Stimulated activated CD8-positive, alpha-beta memory T cell treated with anti-CD3 and anti-CD28 coated beads, Interleukin-15, amount 100 ng/mL, for 24 hours (primary cell): ENCODE measurements at regions not wholly inside any gene's neighbourhood (a gene's known extent, or its start where the extent isn't known, plus 50 kb on each side); places are given as distances from the start of the nearest gene placed in this dataset.

ENCODE experiments used
- DNase-seq: peaks from one replicate; pipeline ENCODE4 v3.0.0-alpha.2; 2020; ENCODE audit warnings: low read depth

- DNase-seq, result no peak
Measured at GRCh38 chr3:24596626-24597025, 102.0 kb upstream of the THRB start.

DNA sequence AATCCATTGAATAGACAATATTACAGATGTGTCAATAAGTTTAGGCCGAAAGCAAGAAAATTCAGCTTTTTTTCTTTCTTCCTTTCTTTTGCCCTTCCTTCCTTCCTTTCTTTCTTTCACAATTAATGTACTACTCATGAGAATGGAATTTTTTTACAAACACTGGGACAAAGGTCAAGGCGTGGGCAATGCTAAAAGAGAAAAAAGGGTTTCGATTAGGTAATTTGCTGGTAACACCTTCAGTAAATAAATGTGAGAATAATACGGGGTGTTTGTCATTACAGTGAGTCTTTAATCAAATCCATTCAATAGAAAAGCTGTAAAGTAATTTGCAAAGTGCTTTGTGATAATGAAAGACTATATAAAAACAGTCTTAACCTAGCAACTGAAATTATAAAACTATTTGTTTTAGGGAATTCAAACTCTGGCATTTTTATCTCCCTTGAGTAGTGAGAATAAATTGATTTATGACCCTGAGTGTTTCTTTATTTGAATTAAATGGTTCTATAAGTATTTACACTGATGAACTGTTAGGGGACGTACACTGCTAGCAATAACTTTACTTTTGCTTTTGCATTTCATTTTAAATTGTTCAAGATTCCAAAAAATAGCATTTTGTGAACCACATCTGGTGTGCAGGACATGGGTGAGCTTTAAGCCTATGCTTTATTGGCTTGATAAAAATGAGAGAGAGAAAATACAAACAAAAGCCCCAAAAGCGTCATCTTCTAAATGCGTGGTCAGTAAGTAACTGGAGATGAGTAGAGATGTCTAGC is 104.2 kb upstream of the THRB start:
- no peak for DNase-seq

DNA sequence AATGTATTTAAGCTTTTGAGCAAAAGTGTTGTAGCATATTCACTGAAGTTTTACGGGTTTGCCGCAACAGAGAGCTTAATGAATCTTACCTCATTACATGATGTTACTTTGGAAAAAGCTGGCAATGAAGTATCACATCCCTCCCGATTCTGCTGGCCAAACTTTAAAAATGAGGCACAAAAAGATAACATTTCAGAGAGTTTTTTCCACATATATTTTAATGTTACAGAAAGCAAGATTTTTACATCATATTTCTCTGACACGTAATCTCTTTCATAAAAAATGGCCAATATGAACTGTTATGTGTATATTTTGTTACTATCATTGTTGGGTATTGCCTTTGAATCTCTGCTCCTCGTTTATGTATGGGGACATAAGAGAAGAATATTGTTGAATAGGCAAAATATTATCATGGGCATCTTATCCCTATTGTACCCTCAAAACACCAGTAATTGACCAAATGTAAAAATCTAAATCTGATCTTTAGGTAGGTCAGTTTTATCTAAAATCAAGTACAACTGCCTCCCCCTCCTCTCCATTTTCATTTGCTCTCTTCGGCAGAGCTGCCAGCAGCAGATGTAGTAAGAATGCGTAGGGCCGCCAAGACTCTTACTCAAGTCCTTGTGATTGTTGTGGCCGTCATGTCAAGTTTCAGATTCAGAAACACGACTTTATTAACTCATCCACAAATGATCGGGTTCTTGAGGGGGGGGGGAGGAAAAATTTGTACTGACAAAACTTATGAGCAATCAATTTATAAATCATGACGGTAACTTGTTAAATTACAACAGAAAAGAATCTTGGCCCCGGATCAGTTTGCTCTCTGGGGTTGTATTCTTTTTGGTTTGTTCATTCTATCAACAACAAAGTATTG is 106.7 kb upstream of the THRB start:
- DNase-seq, result no peak

GRCh38 chr3:24604215-24604614 is 109.6 kb upstream of the THRB start:
- DNase-seq, result no peak

- no peak for DNase-seq
Measured at GRCh38 chr3:24605511-24606028, 110.9 kb upstream of the THRB start.

DNA sequence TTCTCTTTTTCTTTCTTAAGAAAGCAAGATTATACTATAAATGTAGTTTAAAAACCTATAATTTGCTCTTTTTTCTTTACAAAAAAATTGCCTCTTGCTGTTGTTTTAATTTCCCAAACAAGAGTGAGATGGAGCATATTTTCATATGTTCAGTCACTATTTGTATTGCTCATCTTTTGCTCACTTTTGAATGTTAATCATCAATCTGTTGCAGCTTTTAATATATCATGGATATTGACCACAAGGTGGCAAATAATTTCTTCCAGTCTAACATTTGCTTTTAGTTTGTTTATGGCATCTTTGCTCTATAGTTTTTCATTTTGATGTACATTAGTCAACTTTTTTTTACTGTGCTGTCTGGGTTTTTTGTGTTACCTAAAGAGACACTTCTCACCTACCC is 112.6 kb upstream of the THRB start:
- no peak for DNase-seq

- no peak for DNase-seq
Measured at GRCh38 chr3:24608701-24609390, 114.2 kb upstream of the THRB start.

DNA sequence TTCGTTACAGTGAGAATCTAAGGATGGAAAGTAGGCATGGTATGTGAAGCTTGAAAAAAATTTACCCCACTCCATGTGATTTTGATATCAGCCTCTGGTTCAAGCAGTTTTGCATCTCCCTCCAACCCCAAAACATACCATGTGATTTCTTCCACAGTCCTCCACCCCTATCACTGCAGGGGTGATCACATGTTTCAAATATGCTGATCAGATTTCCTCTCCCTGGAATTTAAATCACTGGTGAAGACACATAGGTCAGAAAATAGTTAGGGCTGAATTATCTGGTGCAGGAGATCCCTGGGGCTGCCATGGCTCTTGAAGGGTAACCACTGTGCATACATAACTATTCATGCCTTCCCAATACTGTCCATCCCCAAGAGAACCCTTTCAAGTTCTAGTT is 119.7 kb upstream of the THRB start:
- no peak for DNase-seq

GRCh38 chr3:24615177-24615576 is 120.5 kb upstream of the THRB start:
- DNase-seq, result no peak

- DNase-seq, result no peak
Measured at GRCh38 chr3:24616110-24616829, 121.6 kb upstream of the THRB start.

DNA sequence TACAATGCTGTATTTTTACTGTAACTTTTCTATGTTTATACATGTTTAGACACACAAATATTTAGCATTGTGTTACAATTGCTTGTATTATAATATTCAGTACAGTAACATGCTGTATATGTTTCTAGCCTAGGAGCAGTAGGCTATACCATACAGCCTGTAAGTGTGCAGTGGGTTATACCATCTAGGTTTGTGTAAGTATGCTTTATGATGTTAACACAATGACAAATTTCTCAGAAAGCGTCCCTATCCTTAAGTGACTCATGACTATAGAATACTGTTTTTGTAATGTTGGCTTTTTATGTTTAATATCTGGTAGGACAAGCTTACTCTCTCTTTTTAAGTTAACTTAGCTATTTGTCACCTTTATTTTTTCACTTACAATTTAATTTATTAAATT is 127.5 kb upstream of the THRB start:
- no peak for DNase-seq

GRCh38 chr3:24622696-24623225 is 128.1 kb upstream of the THRB start:
- no peak for DNase-seq

DNA sequence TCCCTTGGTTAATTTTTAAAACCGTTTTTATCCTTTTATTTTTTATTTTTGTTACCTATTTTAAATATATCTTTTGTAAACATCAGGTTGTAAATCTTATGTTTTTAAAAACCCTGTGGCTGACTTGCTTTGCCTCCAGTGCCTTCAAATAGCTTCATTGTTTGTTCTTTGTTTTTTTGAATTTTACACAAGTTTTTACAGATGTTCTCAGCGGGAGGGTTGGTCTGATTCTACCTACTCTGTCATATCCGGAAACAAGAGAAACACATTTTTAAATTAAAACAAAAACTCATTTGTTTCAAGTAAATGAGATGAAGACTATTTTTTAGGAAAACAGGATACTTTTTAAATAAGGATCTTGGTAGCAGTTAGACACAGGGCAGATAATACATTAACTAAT is 129.0 kb upstream of the THRB start:
- DNase-seq, result no peak

DNA sequence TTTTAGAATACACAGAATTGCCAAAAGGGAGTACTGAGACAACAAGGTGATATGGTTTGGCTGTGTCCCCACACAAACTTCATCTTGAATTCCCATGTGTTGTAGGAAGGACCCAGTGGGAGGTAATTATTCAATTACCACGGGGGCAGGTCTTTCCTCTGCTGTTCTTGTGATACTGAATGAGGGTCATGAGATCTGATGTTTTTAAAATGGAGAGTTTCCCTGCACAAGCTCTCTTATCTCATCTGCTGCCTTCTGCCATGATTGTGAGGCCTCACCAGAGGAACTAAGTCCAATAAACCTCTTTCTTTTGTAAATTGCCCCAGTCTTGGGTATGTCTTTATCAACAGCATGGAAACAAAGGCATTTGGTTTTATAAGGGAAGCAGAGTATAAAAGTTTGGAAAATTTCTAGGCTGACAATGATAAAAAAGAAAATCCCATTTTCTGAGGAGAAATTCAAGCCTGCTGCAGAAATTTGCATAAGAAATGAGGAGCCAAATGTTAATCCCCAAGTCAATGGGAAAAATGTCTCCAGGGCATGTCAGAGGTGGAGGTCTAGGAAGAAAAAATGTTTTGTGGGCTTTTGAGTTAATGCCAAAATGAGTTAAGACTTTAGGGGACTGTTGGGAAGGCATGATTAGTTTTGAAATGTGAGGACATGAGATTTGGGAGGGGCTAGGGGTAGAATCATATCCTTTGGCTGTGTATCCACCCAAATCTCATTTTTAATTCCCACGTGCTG is 130.5 kb upstream of the THRB start:
- no peak for DNase-seq

GRCh38 chr3:24628523-24629258 is 134.0 kb upstream of the THRB start:
- no peak for DNase-seq

- no peak for DNase-seq
Measured at GRCh38 chr3:24631481-24631880, 136.8 kb upstream of the THRB start.

- DNase-seq, result no peak
Measured at GRCh38 chr3:24639061-24639460, 144.4 kb upstream of the THRB start.

DNA sequence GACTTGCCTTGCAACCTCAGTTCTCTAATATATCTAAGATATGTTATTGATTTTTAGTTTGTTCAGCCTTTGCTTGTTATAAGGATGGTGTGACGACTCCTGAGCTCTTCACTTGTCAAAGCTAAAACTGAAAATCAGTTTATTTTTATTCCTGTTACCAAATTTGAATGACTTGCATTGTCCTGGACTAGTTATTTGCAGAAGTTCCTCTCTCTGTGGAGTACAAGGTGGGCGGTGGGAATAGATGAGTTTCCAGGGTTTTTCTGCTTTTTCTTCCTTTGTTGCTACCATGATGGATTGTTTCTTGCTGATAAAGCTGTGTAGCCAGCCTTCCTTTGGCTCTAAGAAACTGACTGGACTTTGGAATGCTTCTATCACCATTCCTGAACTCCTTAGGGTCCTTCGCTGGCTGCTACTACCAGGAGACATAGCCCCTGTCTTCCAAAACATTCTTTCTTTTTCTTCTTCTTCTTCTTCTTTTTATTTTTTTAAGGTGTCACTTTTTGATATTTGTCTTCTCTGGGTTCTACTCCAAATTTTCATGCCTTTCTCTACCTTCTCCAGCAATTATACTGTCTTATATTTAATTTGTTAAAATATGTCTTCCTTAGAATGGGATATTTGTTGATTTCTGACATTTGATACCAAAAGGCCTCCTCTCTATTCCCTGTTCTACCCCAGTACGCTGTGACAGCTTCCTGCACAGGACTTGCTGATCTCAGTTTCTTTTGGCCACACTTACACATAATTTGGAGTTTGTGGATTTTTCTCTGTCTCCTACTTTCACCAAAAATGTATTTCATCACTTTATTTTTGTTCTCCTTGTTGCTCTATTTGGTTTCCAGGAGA is 145.1 kb upstream of the THRB start:
- no peak for DNase-seq

DNA sequence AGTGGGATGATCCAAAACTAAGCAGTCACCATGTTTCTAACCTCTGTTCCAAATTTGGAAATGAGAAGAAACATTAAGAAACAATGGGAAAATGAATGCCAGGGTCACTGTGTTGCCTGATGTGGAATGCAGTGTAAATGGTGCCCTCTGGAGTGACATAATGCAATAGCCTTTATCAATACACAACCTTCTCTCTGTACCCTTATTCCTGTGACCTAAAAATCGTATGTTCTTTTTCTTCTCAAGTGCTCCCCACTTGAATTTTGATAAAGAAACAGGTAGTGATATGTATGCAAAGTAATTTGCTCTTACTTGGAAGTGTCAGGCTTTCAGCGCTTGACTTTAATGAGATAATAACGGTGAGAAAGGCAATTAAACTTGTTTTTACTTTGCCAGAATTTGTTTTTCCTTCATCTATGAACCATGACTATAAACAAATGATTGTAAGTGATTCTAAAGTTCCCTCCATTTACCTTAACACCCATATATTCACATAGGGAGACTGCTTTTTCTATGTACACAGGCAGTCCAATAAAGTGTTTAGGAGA is 145.8 kb upstream of the THRB start:
- no peak for DNase-seq
